Panc1 (cell line): ENCODE measurements at regions not wholly inside any gene's neighbourhood (a gene's known extent, or its start where the extent isn't known, plus 50 kb on each side); places are given as distances from the start of the nearest gene placed in this dataset.

ENCODE experiments used
- ATAC-seq: fragments of 200-7000 bp; cut with Tn5 transposase; 2 replicates; pipeline ENCODE4 v1.9.1; 2020; ENCODE audit warnings: mild to moderate bottlenecking, moderate library complexity
- BruUV-seq: library from RNA; stranded (reverse); fragments of 400-500 nt; replicated peaks from 2 replicates; lab custom pipeline; 2021; lab: Mats Ljungman, UMichigan
- CTCF ChIA-PET: fragments of 300-600 bp; sonication (Branson Sonifier 250); formaldehyde crosslinking; loops from one replicate; lab custom pipeline; 2022; ENCODE audit warnings: antibody characterized with exemption; lab: Charles Lee
- POLR2A ChIA-PET: fragments of 300-600 bp; sonication (Branson Sonifier 250); formaldehyde crosslinking; loops from one replicate; lab custom pipeline; 2022; ENCODE audit warnings: antibody characterized with exemption; lab: Charles Lee
- DNase-seq: peaks from one replicate; pipeline ENCODE4 v3.0.0-alpha.2; 2010; ENCODE audit warnings: low read depth, low spot score
- H3K27ac ChIP-seq: 2 replicates; pipeline ENCODE4 v1.5.1; 2011; ENCODE audit warnings: mild to moderate bottlenecking, low read length, inconsistent platforms
- H3K27me3 ChIP-seq: fragments of 200-500 bp; sonication (Bioruptor generic); 2 replicates; pipeline ENCODE4 v1.6.0; 2014; ENCODE audit warnings: low read length, inconsistent platforms; ENCODE audit not compliant: control insufficient read depth, insufficient read depth
- H3K36me3 ChIP-seq: fragments of 200-500 bp; sonication (Bioruptor generic); 2 replicates; pipeline ENCODE4 v1.5.1; 2014; ENCODE audit warnings: inconsistent platforms, mild to moderate bottlenecking, low read length, moderate library complexity; ENCODE audit not compliant: control insufficient read depth, insufficient read depth
- H3K4me1 ChIP-seq: 2 replicates; pipeline ENCODE4 v1.5.1; 2011; ENCODE audit warnings: inconsistent platforms, mild to moderate bottlenecking, low read length, moderate library complexity; ENCODE audit not compliant: control insufficient read depth, insufficient read depth
- H3K4me3 ChIP-seq, 2 experiments: 2 replicates each; pipeline ENCODE4 v1.5.1; 2011 to 2012; ENCODE audit warnings: low read depth in 2 of 2, low read length in 2 of 2, mild to moderate bottlenecking in 2 of 2, inconsistent platforms in 1 of 2, moderate library complexity in 1 of 2
- H3K9me3 ChIP-seq: fragments of 200-500 bp; sonication (Bioruptor generic); 2 replicates; pipeline ENCODE4 v1.5.1; 2014; ENCODE audit warnings: low read depth, mild to moderate bottlenecking, inconsistent platforms, low read length, moderate library complexity; ENCODE audit not compliant: control insufficient read depth, insufficient read depth
- CTCF ChIP-seq: fragments of 450-650 bp; IDR thresholded peaks from 2 replicates; pipeline ENCODE4 v1.5.1; 2017; ENCODE audit warnings: mild to moderate bottlenecking
- POLR2AphosphoS5 ChIP-seq: IDR thresholded peaks from 2 replicates; pipeline ENCODE4 v1.6.1; 2012; ENCODE audit warnings: mild to moderate bottlenecking, low read depth, low read length, moderate library complexity
- REST ChIP-seq, 2 experiments: IDR thresholded peaks; 2 replicates each; pipeline ENCODE4 v1.6.1; 2011 to 2012; ENCODE audit warnings: low read depth in 2 of 2, control low read depth in 1 of 2, low read length in 1 of 2, mild to moderate bottlenecking in 1 of 2, moderate library complexity in 1 of 2; ENCODE audit not compliant: insufficient read depth in 1 of 2
- SIN3A ChIP-seq: IDR thresholded peaks from 2 replicates; pipeline ENCODE4 v1.6.1; 2012; ENCODE audit warnings: low read depth, mild to moderate bottlenecking, low read length, moderate library complexity, borderline replicate concordance; ENCODE audit not compliant: insufficient read depth
- TCF7L2 ChIP-seq: IDR thresholded peaks from 2 replicates; pipeline ENCODE4 v1.6.1; 2011; ENCODE audit warnings: mild to moderate bottlenecking, low read depth, low read length, inconsistent platforms
- in situ Hi-C: cut with HindIII; loops from 2 replicates; pipeline ENCODE4 v1.10.0; 2016; ENCODE audit warnings: low sequenced_read_pairs, low pct_unique_long_range_greater_than_20kb
- intact Hi-C: fragments of 100-400 bp; cut with micrococcal nuclease; formaldehyde crosslinking; loops from one replicate; pipeline ENCODE4 v1.10.0; 2022; ENCODE audit not compliant: unreplicated experiment

DNA sequence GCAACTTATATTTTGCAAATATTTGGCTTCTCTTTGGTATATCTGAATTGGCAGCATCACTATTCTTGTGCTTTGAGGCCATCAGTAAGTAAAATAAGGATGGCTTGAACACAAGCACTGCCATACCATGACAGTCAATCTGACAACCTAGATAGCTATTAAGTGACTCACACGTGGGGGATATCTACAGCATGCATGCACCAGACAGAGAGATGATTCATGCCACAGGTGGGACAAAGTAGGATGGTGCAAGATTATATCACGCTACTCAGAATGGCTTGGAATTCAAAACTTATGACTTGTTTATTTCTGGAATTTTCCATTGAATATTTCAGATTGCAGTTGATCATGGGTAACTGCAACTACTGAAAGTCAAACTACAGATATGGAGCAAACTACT, 675.6 kb upstream of the MDGA2 start:
- no peaks in the 10 kb centered on the region for H3K9me3 ChIP-seq
- BruUV-seq, result no TSS peak
- no peak overlapping the region for H3K4me3 ChIP-seq
- ChIA-PET CTCF (no interaction called here), POLR2A (no interaction called here)
- intact Hi-C loops (no loop called here), in situ Hi-C loops (no loop called here)
- H3K36me3 ChIP-seq, result no peaks in the 10 kb centered on the region
- H3K27me3 ChIP-seq, result no peaks in the 10 kb centered on the region
- no peaks in the 10 kb centered on the region for H3K4me1 ChIP-seq
- DNase-seq (no peak), ATAC-seq (no peak)
- TF ChIP-seq POLR2AphosphoS5, result no peak
- TF ChIP-seq REST (IDR thresholded peaks at IDR 0.05; ENCODE audit: insufficient read depth in 1 of 2, low read depth in 2 of 2, low read length in 1 of 2), result no peak
- no peak for TF ChIP-seq SIN3A
- TF ChIP-seq TCF7L2, result no peak
- TF ChIP-seq CTCF, result no peak
- no peak overlapping the region for H3K27ac ChIP-seq

DNA sequence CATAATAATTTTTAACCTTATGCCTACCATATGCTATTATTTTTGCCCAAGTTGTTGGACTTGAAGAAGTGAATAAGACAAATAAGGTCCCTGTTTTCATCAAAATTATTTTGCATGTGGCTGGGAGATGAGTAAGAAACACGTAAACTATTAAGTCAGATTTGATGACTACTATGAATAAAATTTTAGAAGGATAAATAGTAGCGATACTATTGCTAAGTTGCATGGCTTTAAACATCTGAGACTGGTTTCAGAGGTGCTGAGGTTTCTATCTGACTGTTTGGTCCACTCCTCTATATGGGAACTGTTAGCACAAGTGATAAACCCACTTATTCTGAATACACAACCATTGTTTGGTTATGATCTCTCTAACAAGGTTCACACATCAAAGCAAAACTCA, 674.3 kb upstream of the MDGA2 start:
- ATAC-seq, result no peak
- BruUV-seq, result no TSS peak
- in situ Hi-C loops, result no loop called here
- no peaks in the 10 kb centered on the region for H3K36me3 ChIP-seq
- H3K9me3 ChIP-seq, result no peaks in the 10 kb centered on the region
- ChIA-PET POLR2A (no interaction called here), CTCF (no interaction called here)
- no peak for DNase-seq
- intact Hi-C loops, result no loop called here
- H3K4me3 ChIP-seq, result no peak overlapping the region
- H3K27me3 ChIP-seq, result no peaks in the 10 kb centered on the region
- no peaks in the 10 kb centered on the region for H3K4me1 ChIP-seq
- TF ChIP-seq TCF7L2 (no peak), REST (IDR thresholded peaks at IDR 0.05; ENCODE audit: insufficient read depth in 1 of 2, low read depth in 2 of 2, low read length in 1 of 2) (no peak), CTCF (no peak)
- H3K27ac ChIP-seq, result no peak overlapping the region
